GM06990 (cell line): ENCODE measurements at regions not wholly inside any gene's neighbourhood (a gene's known extent, or its start where the extent isn't known, plus 50 kb on each side); places are given as distances from the start of the nearest gene placed in this dataset.

Source experiments
- DNase-seq: peaks from one replicate; pipeline ENCODE4 v3.0.0-alpha.2; 2011; ENCODE audit not compliant: insufficient read length; ENCODE audit errors: extremely low read depth
- H3K27me3 ChIP-seq: replicated peaks from 2 replicates; pipeline ENCODE4 v1.6.0; 2011; ENCODE audit warnings: low read length; ENCODE audit not compliant: control insufficient read depth, insufficient read depth
- H3K36me3 ChIP-seq: 2 replicates; pipeline ENCODE4 v1.5.1; 2011; ENCODE audit warnings: low read length; ENCODE audit not compliant: control insufficient read depth, insufficient read depth
- H3K4me3 ChIP-seq: replicated peaks from 2 replicates; pipeline ENCODE4 v1.5.1; 2011; ENCODE audit warnings: low read depth, mild to moderate bottlenecking, control low read depth, low read length
- CTCF ChIP-seq: IDR thresholded peaks from 2 replicates; pipeline ENCODE4 v1.5.1; 2011; ENCODE audit warnings: low read length, control low read depth, mild to moderate bottlenecking, inconsistent platforms; ENCODE audit not compliant: insufficient read depth, poor library complexity, severe bottlenecking

- no peak for TF ChIP-seq CTCF
- Histone ChIP-seq H3K36me3 (no peaks in the 10 kb centered on the region), H3K4me3 (no peak overlapping the region), H3K27me3 (no peaks in the 10 kb centered on the region)
- no peak for DNase-seq
Measured at GRCh38 chr9:80376180-80376579, 804.4 kb downstream of the TLE4 start.

- TF ChIP-seq CTCF: no peak
- no peaks in the 10 kb centered on the region for H3K27me3 ChIP-seq
- H3K36me3 ChIP-seq: no peaks in the 10 kb centered on the region
- DNase-seq: no peak
- H3K4me3 ChIP-seq: no peak overlapping the region
Measured at GRCh38 chr9:80375477-80375876, 803.7 kb downstream of the TLE4 start.

GRCh38 chr9:80369641-80370040, 797.9 kb downstream of the TLE4 start:
- no peaks in the 10 kb centered on the region for H3K27me3 ChIP-seq
- no peak for DNase-seq
- no peak for TF ChIP-seq CTCF

GRCh38 chr9:80366626-80367025, 794.9 kb downstream of the TLE4 start:
- TF ChIP-seq CTCF: no peak
- Histone ChIP-seq H3K36me3 (no peaks in the 10 kb centered on the region), H3K4me3 (no peak overlapping the region), H3K27me3 (no peaks in the 10 kb centered on the region)
- no peak for DNase-seq

More at GRCh38 chr9:80369641-80370040, 797.9 kb downstream of the TLE4 start:
- H3K4me3 ChIP-seq: no peak overlapping the region
- H3K36me3 ChIP-seq: no peaks in the 10 kb centered on the region

- no peak for TF ChIP-seq CTCF
- DNase-seq: no peak
- H3K27me3 ChIP-seq: no peaks in the 10 kb centered on the region
- no peaks in the 10 kb centered on the region for H3K36me3 ChIP-seq
- H3K4me3 ChIP-seq: no peak overlapping the region
Measured at GRCh38 chr9:80359941-80360881, 788.4 kb downstream of the TLE4 start.

GRCh38 chr9:80359291-80359690, 787.5 kb downstream of the TLE4 start:
- Histone ChIP-seq H3K27me3 (no peaks in the 10 kb centered on the region), H3K4me3 (no peak overlapping the region), H3K36me3 (no peaks in the 10 kb centered on the region)
- TF ChIP-seq CTCF: no peak
- DNase-seq: no peak
